HepG2 (cell line): ENCODE measurements at regions not wholly inside any gene's neighbourhood (a gene's known extent, or its start where the extent isn't known, plus 50 kb on each side); places are given as distances from the start of the nearest gene placed in this dataset.
A peak's percentile ranks its signal among the peaks of the same experiment; 100 is the strongest.

Experiments
- HNRNPUL1 ChIP-seq: fragments of 200-400 bp; formaldehyde crosslinking; IDR thresholded peaks from 2 replicates; pipeline ENCODE4 v1.6.1; 2017; ENCODE audit warnings: low read depth, mild to moderate bottlenecking, low read length, moderate library complexity
- MLXIP ChIP-seq: sonication (generic); formaldehyde crosslinking; IDR thresholded peaks from 2 replicates; pipeline ENCODE4 v1.9.0; 2021; ENCODE audit warnings: missing genetic modification reagents, borderline replicate concordance
- PRMT3 ChIP-seq: sonication (generic); formaldehyde crosslinking; IDR thresholded peaks from 2 replicates; pipeline ENCODE4 v1.8.1; 2022; ENCODE audit warnings: low read depth, mild to moderate bottlenecking, moderate library complexity, missing genetic modification reagents, borderline replicate concordance
- SALL1 ChIP-seq: sonication (generic); formaldehyde crosslinking; IDR thresholded peaks from 2 replicates; pipeline ENCODE4 v1.8.0; 2022; ENCODE audit warnings: mild to moderate bottlenecking, missing genetic modification reagents
- SETDB1 ChIP-seq: sonication (generic); formaldehyde crosslinking; IDR thresholded peaks from 2 replicates; pipeline ENCODE4 v1.5.1; 2020; ENCODE audit warnings: missing genetic modification reagents, mild to moderate bottlenecking, borderline replicate concordance
- SP4 ChIP-seq: sonication (generic); formaldehyde crosslinking; IDR thresholded peaks from 2 replicates; pipeline ENCODE4 v1.8.1; 2023; ENCODE audit warnings: mild to moderate bottlenecking, missing genetic modification reagents
- TBP ChIP-seq: sonication (generic); formaldehyde crosslinking; IDR thresholded peaks from 2 replicates; pipeline ENCODE4 v1.5.0; 2020; ENCODE audit warnings: missing genetic modification reagents
- ZNF264 ChIP-seq: sonication (generic); formaldehyde crosslinking; IDR thresholded peaks from 2 replicates; pipeline ENCODE4 v1.4.0; 2020; ENCODE audit warnings: missing genetic modification reagents
- ZNF407 ChIP-seq: sonication (generic); formaldehyde crosslinking; IDR thresholded peaks from one replicate; pipeline ENCODE4 v1.5.1; 2020; ENCODE audit warnings: mild to moderate bottlenecking, missing genetic modification reagents; ENCODE audit errors: not compliant biosample characterization
- ZNF691 ChIP-seq: sonication (generic); formaldehyde crosslinking; IDR thresholded peaks from 2 replicates; pipeline ENCODE4 v1.4.0; 2020; ENCODE audit warnings: missing genetic modification reagents, low read depth, mild to moderate bottlenecking, borderline replicate concordance
- ZNF709 ChIP-seq: sonication (generic); formaldehyde crosslinking; IDR thresholded peaks from 2 replicates; pipeline ENCODE4 v1.5.0; 2020; ENCODE audit warnings: mild to moderate bottlenecking, missing genetic modification reagents
- TF ChIP-seq, protein P1 (sequence below): IDR thresholded peaks from 2 replicates; pipeline ENCODE4 v1.6.1; 2016

GRCh38 chr6:137731960-137732616, 135.0 kb upstream of the TNFAIP3 start (continued):
- TF ChIP-seq SETDB1 (CRISPR knock-in tag) (no peak), SALL1 (CRISPR knock-in tag) (peak; percentile 63; the same call in 1 of the 2 replicates), ZNF407 (CRISPR knock-in tag) (no peak), TBP (CRISPR knock-in tag) (0 out of 2 replicates have a peak, but pooled peaks have one; percentile 21), SP4 (CRISPR knock-in tag) (no peak), ZNF691 (CRISPR knock-in tag) (no peak), ZNF709 (CRISPR knock-in tag) (no peak), PRMT3 (CRISPR knock-in tag) (no peak), MLXIP (CRISPR knock-in tag) (peak; percentile 78; the same call in 1 of the 2 replicates), ZNF264 (peak; percentile 96), HNRNPUL1 (no peak)
- TF ChIP-seq, protein P1, sequence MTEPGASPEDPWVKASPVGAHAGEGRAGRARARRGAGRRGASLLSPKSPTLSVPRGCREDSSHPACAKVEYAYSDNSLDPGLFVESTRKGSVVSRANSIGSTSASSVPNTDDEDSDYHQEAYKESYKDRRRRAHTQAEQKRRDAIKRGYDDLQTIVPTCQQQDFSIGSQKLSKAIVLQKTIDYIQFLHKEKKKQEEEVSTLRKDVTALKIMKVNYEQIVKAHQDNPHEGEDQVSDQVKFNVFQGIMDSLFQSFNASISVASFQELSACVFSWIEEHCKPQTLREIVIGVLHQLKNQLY (CRISPR knock-in tag) = peak; percentile 89
